ENCODE measurements at regions not wholly inside any gene's neighbourhood (a gene's known extent, or its start where the extent isn't known, plus 50 kb on each side); places are given as distances from the start of the nearest gene placed in this dataset.

DNA sequence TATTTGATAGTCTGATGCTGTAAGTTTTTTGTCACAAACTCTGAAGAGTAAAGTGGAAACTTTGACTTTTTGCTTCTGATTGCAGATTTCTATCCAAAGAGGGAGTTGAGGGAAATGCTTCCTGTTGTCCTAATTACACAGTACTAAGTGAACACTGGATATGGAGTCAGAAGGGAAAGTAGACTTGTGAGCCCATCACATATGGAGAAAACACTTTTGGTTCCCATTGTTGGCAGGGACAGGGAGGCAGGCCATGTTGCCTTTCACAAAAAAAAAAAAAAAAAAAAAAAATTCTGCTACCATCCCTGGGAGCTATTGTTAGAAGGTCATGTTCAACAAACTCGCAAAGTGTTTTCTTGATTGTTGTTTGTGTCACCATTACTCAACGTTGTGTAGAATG, 144.3 kb downstream of the RPIA start:
- no peak for TF ChIP-seq CTCF (IDR thresholded peaks at IDR 0.05)

- TF ChIP-seq CTCF (IDR thresholded peaks at IDR 0.05), result no peak
These were observed 144.9 kb downstream of the RPIA start for GRCh38 chr2:88836351-88836750.

DNA sequence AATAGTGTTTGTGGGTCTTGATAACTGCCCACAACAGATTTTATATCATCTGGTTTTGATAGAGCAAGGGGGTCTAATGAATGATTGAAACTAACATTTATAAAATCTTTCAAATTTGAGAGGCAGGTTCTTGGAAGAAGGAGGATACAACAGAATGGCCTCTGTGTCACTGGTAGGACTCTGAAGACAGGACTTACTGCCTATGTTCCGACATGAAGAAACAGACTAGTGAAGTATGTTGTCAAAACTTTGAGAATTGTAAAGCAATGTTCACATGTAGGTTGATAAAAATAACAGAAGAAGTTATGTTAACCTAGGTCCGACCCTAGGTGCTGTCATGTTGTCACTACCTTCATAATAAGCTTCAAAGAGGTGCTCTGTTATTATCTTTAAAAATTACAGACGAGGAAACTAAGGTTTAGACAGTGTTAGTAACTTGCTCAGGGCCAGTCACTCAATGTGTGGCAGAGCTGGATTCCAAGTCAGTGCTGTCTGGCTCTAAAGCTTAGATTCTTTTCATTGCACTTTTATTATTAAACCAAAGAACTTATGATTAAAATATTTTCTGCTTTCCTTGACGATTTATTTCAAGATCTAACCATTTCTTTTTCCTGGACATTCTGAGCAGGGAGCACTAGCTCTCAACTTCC, 146.2 kb downstream of the RPIA start:
- TF ChIP-seq CTCF (IDR thresholded peaks at IDR 0.05), result no peak

DNA sequence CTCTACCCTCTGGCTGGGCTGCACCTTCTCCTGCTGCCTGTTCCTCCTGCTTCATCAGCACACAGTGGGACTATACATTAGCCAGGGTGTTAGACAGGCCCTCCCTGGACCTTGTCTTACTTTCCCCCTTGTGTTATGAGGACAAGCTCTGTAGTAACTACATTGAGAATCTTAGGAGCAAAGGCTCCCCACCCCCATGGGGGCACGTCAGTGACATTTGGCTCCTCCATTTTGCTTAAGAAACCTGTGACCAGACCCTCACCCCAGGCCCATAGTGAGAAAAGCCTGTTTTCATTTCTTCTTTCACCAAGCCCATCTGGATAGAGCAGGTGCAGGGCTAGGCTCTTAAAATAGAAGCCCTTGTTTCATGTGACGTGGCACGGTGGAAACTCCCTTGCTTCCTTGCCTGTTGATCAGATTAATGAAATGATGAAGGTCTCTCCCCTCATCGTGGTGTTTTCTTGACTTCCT, 146.7 kb downstream of the RPIA start:
- no peak for TF ChIP-seq CTCF (IDR thresholded peaks at IDR 0.05)

DNA sequence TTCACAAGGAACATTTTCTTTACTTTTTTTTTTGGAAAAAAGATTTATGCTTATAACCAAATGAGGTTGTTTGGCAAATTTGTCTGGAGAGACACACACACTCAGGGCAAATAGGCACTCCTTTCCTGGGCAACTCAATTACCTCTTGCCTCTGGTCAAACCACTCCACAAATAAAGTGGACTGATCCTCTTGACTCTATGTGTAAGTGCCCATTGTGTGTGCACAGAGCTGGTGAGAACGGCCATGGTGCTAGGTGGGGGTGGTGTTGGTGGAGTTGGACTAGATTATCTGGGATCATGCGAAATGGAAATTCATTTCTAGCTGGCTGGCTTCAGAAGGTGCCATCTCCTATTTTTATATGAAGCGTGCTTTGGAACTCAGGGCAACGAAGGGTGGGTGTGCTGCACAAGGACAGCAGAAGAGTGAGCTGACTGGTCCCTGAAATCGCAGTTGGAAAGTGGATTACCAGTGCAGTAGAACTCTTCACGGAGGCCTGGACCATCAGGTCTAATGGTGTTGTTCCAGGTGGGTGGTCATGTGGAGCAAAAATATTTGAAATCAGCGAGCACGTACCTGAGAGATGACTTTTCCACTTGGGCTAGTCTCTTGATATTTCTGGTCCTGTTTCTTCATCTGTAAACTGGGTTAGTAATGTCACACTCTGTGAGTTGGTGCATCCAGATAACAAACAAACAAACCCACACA, 149.9 kb downstream of the RPIA start:
- TF ChIP-seq CTCF (IDR thresholded peaks at IDR 0.05), result no peak

GRCh38 chr2:88842656-88843460, 151.4 kb downstream of the RPIA start:
- TF ChIP-seq CTCF (IDR thresholded peaks at IDR 0.05), result no peak

- no peak for TF ChIP-seq CTCF (IDR thresholded peaks at IDR 0.05)
These were observed 152.2 kb downstream of the RPIA start for GRCh38 chr2:88843651-88844050.

All from LNCAP (cell line).